HG02610 (cell line): ENCODE measurements at regions not wholly inside any gene's neighbourhood (a gene's known extent, or its start where the extent isn't known, plus 50 kb on each side); places are given as distances from the start of the nearest gene placed in this dataset.

Experiments
- ATAC-seq: cut with Tn5 transposase; IDR thresholded peaks from one replicate; pipeline ENCODE4 v1.9.1; 2021; ENCODE audit warnings: mild to moderate bottlenecking, moderate library complexity; ENCODE audit not compliant: unreplicated experiment

DNA sequence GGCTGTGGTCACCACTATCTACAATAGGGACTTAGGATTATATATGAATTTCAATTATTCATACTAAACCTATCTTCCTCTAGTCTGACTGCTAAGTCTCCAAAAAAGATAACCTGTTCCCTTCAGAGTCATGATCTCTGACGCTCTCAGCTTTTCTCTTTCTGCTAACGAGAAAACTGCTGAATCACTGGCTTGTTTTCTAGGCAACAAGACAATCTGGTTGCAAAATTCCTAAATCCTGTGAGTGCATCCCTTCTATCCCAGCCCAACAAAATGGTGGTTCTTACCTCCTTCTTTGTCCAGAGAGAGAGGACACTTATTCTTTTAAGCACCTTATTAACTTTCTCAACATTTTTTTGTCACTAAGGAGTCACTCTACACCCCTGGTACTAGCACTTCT lies 312.3 kb upstream of the PKDCC start:
- no peak for ATAC-seq

DNA sequence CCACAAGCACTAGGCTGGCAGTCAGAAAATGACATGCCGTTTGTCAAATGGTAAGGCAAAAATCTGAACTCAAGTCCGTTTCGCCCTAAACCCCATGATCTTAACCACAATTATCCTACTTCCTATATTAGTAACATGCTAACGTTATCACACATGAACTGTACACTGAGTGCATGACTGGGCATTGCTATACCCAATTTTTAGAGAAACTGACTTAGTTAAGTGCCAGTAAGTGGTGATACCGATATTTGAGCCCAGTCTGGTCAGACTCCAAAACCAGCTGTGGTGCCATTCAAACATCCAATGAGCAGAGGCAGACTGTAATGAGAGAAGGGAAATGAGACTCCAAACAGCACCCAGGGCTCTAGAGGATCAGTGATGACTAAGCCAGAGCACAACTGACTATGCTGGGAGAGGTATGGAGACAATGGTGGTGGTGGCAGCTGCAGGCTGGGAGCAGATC lies 311.7 kb upstream of the PKDCC start:
- ATAC-seq, result peak; percentile 88

DNA sequence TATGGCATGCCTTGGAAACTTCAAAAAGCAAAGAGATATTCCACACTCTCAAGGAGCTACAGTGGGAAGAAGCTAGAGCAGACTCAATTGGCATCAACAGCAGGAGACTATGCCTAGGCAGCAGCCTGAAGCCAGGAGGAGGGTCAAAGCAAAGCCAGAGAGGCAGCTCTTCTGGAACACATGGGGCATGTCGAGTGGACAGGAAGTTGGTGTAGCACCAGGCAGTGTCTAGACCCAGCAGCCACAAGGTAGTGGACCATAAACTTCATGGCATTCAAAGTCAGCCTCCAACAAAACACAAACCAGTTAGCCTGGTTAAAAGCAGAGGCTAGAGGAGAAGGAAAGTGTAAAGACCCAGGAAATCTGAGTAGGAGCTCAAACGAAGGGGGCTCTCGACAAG lies 311.2 kb upstream of the PKDCC start:
- peak; percentile 27 for ATAC-seq

DNA sequence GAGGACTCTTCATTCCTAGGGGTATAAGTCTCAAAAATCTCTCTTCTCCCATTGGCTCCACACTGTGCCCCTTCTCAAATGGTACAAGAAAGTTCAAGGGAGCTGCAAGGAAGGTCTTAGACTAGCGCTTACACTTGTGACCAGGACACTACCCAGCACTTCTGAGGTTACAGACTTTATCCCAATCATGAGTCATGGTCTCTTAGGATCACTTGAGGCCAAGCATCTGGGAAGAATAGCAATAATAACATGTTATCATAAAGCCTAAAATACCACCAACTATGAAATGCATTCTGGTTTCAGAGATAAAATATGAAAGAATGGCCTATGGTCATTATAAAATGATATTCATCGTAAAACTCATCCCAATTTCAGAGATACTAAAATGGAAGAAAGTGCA lies 309.9 kb upstream of the PKDCC start:
- no peak for ATAC-seq

DNA sequence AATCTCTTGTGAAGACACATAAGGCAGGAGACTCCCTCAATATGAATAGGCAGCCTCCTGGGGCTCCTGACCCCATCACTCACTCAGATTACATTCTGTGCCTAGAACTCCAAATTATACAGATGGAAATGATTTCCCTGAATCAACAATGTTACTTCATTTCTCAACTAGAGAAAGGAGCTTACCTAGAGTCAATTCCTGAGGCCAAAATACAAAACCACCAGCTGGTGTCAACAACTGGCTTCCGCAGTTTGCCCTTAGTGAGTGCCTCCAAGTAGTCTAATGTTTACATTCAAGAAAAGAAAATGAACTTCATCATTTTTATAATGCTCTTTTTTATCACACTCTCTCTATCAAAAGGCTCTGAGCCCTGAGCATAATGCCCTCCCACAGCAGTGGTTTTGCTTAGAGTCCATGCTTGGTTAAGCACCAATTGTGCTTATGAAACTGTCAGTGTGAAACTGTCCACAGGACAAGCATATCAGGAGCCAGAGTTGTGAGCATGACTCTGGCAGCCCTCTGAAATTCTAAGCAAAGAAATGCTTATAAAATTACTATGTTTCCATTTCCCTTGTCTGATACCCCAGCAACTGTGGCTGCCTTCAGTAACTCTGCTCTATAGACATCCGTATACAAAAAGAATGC lies 305.7 kb upstream of the PKDCC start:
- ATAC-seq, result peak; percentile 94

DNA sequence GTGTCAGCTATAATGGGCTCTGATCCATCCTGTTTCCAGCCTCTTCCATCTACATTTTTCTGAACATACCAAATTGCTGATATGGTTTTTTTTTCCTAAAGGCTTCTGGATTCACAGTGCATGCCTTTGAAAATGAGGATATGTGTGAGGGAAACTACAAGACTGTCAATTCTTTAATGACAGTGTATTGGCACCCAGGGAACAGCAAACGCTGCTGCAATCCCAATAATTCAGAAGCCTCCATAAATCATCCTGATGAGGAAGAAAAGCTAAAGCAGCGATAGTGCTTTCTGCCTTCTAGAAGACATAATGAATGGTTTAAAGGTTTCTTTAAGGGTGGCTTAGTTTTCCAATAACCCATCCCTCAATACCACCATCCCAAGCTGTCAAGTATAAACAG lies 304.5 kb upstream of the PKDCC start:
- no peak for ATAC-seq

DNA sequence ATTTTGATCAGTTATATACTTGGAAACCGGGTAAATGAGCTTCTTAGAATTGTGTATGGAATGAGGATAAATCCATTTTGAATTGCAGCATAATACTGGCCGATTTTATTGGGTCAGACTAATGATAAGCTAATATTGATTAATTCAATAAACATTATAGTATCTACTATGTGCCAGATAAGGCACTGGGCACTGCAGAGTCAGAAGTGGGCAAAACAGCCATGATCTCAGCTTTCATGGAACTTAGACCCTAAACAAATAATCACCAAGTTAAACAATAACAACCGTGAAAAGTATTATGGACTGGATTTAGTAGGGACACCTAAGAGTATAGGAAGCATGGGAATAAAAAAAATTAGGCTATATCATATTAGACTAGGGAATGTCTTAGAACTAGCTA lies 297.0 kb upstream of the PKDCC start:
- ATAC-seq, result no peak

DNA sequence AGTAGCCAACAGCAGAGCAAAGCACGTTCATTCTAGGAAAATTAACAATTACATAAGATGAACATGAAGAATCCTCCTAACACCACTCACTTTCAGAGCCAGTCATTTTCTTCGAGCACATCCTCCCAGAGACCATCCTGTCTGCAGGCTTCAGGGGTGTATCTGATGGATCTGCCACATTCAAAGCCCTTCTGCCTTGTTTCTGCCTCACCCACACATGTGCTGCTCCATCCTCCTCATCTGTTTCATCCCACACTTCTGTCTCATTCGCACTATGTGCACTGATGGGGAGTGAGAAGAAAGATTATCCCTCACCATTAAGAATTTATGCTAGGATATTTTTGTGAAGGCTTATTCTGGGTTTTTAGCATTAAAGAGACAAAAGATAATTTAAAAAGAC lies 287.9 kb upstream of the PKDCC start:
- no peak for ATAC-seq

DNA sequence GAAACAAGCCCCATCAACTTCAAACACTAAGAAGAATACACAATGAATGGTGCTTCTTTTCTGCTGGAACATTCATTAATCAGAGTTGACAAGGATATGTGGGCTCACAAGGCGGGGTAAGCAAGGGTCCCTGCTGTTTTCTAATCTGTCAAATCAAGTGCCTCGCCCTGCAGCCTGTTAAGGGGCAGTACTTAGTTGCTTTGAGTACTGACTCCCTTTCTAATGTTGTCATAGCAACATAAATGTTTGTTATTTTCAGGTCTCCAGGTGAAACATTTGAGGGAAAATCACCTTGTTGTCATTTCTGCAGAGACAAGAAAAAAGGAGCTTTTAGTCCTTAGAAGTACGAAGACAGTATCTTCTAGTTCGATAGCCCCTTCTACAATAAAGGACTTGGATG lies 284.7 kb upstream of the PKDCC start:
- no peak for ATAC-seq

DNA sequence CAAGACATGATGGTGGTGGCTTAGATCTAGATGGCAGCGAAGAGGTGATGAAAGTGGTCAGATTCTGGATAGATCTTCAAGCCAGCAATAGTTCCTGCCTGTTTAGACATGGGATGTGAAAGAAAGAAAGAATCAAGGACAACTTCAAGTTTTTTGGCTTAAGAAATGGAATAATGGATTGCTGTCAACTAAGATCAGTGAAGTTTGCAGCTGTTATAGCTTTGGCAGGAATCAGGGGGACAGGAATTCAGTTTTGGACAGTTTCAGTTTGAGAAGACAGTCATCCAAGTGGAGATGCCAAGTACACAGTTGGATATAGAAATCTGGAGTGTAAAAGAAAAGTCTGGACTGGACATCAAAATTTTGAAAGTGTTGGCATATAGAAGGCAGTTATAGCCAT lies 283.7 kb upstream of the PKDCC start:
- no peak for ATAC-seq

DNA sequence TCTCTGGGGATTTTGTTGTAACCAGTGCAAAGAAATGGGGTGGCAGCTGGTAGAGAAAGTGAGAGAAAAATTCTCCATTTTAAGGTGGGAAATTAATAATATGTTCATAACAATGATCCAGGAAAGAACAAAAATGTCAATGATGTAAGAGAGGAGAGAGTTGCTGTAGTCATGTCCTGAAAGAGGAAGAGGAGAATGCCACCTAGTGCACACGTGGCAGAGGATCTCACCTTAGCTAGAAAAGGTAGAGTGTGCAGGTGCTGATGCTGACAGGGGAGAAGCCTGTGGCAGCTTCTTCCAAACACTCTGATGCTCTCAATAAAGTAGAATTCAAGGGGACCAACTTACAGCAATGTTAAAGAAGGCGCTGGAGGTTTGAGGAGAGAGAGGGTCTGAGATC lies 282.9 kb upstream of the PKDCC start:
- ATAC-seq, result no peak

DNA sequence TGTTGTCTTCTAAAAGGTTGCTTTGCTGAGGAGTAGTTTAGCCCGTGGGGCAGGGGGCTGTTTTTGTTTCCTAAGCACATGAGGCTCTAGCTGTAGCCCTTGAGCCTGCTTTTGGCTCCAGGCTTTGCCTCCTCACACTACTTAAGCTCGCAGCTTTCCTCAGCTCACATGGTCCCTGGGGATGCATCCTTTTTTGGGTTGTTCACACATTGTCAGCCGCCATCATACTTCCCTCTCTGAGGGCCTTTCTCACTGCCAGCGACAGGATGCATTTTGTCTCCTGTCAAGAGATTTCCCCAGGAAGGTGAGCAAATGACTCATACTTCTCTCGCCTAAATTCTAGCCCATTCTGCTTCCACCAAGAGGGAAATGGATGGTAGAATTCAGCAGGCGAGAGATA lies 279.5 kb upstream of the PKDCC start:
- no peak for ATAC-seq

DNA sequence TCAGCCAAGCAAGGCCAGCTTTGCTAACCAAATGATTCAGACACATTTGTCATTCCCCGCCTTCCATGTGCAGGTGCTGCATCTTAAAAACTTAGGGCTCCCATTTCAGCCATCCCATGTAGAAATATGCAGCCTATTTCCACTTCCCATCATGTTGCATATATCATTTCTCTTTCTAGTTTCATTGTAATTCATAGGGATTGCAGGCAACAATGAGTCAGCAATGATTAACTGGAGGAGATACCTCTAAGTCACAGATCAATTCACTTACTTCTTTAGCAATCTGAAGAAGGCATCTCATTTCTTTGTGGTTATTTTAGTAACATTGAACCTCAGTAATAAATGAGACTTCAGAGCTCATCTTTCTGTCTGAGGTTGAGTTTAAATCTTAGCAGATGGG lies 276.1 kb upstream of the PKDCC start:
- no peak for ATAC-seq

DNA sequence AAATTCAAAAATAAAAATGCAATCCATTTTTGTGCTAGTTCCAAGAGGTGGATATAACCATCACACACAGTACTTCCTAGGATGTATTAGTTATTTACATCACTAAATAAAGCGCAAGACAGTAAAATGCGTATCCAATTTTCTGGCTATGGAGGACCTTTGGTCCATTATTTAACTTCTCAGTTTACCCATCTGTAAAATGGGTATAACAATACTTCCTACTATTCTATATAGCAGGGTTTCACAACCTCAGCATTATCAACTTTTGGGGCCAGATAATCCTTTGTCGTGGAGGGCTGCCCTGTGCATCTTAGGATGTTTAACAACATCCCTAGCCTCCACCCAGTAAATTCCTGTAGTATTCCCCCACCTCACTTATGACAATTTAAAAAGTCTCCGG lies 275.1 kb upstream of the PKDCC start:
- ATAC-seq, result no peak

DNA sequence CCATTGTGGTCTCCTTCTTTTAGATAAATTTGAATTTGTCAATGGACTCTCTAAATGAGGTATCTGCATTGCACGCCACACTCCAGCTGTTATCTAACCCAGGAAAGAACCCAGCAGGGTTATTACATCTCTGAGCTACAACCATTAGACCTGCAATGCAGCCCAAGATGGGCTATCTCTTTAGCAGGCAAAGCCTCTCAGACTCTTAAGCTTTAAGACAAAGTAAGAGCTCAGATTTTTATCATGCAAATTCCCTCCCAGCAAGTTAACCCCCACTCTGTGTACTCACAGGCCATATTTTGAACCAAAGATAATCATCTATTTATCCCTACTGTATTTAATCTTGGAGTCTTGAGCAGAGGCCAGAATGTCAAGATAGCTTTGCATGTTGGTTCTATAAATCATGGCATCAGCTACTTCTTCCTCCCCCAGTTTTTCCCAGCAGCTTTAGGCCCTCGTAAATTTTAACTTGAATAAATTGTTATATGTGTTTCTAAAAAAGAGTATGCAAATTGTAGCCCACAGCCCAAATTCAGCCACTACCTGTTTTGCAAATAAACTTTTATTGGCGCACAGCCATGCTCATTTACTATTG lies 273.7 kb upstream of the PKDCC start:
- no peak for ATAC-seq

DNA sequence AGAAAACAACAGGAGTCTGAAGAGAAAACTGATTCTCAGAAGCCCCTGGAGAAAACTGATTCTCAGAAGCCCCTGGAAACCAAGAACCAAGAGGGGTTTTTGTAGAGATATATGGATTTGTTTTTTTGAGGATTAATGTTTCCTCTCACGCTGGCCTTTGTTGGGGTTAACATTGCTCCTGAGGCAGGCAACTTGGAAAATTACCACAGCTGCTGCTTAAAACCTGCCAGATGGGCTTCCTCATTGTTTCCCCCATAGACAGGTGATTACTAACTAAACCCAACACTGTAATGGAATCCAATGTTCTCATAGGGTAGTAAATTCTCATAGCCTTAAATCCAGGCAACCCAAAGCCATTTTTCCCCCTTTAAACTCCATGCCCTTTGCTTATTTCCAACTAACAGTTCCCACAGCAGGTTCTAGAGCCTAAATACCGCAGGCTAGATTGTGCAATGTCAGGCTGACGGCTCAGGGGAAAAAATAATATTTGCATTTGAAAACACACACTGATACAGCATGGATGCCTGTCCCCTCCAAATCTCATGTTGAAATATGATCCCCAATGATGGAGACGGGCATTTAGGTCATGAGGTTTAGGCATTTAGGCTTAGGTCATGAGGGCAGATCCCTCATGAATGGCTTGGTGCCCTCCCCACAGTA lies 272.3 kb upstream of the PKDCC start:
- no peak for ATAC-seq

DNA sequence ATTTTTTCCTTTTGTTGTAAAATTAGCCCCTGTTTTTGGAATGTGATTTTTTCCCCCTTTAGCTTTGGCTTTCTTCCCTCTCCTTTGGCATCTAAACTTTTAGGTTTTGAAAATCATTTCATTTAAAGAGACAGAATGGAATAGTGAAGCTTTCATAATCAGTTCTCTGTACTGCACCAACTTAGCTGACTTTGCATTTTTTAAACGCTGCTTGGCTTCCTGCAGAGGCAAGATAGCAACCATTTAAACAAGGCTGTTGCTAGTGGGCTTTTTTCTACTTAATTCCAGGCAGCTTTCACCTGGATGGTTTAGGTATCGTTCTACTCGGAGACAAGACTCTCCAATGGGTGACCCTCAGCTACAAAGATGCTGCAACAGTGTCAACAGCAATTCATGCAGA lies 267.9 kb upstream of the PKDCC start:
- no peak for ATAC-seq

DNA sequence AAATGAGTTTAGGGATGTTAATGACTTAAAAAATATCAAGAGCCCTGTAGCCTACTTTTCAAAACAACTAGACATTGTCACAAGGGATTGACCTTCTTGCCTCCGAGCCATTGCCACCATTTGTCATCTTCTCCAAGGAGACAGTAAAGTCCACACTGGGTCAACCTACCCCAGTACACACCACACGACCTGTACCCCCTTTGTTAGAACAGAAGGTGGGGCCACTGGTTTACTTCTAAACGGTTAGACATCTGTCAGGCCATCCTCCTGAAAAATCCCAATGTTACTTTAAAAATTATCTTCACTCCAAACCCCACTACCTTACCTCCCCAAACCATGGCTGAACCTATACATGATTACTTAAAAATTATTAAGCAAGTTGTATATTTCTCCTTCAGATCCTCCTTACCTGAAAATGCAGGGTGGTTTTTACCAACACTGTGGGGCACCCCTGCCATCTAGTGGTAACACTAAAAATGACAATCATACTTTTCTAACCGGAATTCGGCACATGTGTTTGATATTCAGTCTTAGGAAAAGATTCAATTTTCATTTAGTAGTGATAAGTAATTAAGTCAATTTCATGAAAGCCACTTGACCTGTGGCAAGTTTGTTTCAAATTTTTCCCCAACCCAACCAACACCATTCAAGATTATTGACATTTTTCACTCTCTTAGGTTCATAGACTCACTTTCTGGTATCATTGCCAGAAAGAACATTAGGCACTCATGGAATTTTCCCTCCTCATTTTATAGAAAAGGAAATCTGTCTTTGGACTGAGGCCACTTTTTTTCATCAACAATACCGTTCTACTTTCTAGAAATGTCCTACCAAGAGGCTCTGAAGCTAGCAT lies 265.3 kb upstream of the PKDCC start:
- ATAC-seq, result peak; percentile 58

DNA sequence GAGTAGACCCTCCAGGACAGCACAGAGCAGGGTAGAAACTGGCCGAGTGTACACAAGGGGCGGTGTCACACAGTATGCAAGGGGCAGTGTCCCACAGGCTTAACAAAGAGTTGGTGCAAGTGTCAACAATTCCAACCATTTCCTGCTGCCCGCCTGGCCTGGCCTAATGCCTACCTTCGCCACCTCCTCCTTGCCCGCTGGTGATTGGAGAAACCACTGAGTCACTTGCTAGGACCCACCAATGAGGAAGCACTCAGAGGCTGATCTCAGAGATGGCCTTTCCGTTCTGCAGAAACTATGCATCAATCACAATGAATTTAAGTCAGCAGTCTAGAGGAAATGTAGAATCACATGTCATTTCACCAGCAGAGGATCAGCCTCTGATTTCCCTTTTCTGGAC lies 263.3 kb upstream of the PKDCC start:
- no peak for ATAC-seq

DNA sequence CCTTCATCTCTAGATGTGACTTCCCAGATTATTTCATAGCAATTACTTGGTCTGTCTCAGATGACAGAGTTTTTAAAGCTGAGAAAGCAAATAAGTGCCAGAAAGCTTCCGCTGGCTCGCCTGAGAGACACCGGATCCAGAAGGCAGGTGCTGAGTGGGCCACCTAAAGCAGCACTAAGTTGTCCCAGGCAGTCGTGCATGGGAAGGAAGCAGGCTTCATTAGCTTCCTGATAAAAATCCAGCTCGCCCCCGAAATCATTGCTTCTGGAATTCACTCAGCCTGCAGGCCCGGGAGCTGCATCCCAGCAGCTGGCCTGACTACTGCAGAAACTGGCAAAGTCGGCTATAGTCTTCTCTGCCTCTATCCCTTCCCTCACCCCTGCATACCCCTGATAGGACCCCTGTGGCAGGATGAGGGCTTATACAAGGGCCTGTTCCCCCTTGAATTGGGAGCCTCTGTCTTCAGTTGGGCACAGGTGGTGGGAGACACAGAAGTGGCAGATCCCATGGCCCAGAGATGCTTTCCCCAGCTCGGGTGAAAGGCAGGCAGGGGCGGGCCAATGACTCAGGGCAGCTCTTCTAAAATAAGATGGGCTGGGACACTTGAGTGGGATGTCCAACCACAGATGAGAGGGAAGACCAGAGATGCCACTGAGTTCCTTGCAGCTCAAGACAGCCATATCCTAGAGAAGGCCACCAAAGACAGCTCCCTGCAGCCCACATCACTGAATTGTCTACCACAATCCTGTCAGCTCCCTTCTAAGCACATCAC lies 262.4 kb upstream of the PKDCC start:
- ATAC-seq, result no peak

DNA sequence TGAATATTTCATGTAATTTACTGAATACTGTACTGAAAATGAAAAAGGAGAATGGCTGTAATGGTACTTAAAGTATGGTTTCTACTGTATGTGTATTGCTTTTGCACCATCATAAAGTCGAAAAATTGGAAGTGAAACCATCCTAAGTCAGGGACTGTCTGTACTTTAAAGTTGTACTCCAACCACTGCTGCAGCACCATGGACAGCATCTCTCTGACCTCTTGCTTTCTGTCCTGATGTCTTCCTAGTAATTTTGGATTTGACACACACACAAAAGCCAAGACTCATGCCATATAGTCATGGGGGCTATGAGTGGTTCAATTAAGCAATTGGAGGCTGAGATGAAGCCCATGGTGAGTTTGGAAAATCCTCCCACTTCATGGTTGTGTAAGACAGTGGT lies 256.3 kb upstream of the PKDCC start:
- no peak for ATAC-seq
